Ascending aorta (tissue), 2 donors: ENCODE measurements at regions not wholly inside any gene's neighbourhood (a gene's known extent, or its start where the extent isn't known, plus 50 kb on each side); places are given as distances from the start of the nearest gene placed in this dataset.

Experiments
- DNase-seq, 2 donors: peaks; one replicate each; pipeline ENCODE4 v3.0.0-alpha.2; 2019; ENCODE audit warnings: low spot score in 2 of 2
- H3K27ac ChIP-seq, 2 donors: fragments of 200-600 bp; sonication (generic); one replicate each; pipeline ENCODE4 v1.5.1; 2016 to 2017; ENCODE audit warnings: mild to moderate bottlenecking in 1 of 2
- H3K27me3 ChIP-seq: fragments of 200-600 bp; sonication (generic); one replicate; pipeline ENCODE4 v1.5.1; 2017
- H3K36me3 ChIP-seq, 2 donors: fragments of 200-600 bp; sonication (generic); one replicate each; pipeline ENCODE4 v1.5.1; 2016
- H3K4me1 ChIP-seq, 2 donors: fragments of 200-600 bp; sonication (generic); one replicate each; pipeline ENCODE4 v1.5.1; 2016 to 2017; ENCODE audit warnings: mild to moderate bottlenecking in 1 of 2
- H3K4me3 ChIP-seq, 2 donors: fragments of 200-600 bp; sonication (generic); one replicate each; pipeline ENCODE4 v1.5.1; 2016 to 2017; ENCODE audit warnings: mild to moderate bottlenecking in 1 of 2
- H3K9me3 ChIP-seq, 2 donors: fragments of 200-600 bp; sonication (generic); one replicate each; pipeline ENCODE4 v1.5.1; 2016
- intact Hi-C: fragments of 100-400 bp; cut with DNase I; formaldehyde crosslinking; loops from one replicate; pipeline ENCODE4 v1.15.1; 2023
- TF ChIP-seq, protein P1 (sequence below), 3 experiments: fragments of 200-600 bp in 2 of 3; fragments of 450-650 bp in 1 of 3; sonication (generic) in 2 of 3; IDR thresholded peaks; one replicate each; pipeline ENCODE4 v1.5.1; 2016 to 2019; ENCODE audit warnings: antibody characterized with exemption in 3 of 3, mild to moderate bottlenecking in 1 of 3, moderate library complexity in 1 of 3

DNA sequence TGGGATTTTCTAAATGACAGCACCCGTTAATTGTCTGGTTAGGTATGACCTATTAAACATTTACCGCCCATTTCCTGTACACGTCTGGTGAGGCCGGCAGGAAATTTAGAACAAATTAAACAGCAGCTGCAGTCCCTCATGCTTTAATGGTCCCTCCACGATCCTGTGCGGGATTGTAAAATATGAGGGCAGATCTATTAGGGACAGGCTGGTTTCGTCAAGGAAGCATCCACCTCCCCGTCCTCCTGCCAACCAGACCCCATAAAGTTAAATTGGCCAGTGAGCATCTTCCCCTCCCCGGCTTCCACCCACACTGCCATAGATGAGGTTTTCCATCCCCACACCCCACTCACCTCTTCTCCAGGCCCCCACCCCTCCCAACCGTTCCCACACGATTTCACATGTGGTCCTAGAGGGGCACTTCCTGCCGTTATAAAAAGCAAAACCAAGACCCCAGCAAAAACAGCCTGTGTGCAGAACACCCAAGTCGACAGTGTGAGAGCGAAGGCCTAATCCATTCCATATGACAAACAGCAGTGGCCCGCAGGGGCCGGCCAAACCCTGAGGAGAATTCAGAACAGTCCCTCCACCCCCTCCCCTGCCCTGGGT lies 331.9 kb downstream of the FOXL1 start:
- H3K4me1 ChIP-seq: no peaks in the 10 kb centered on the region
- H3K27me3 ChIP-seq: no peaks in the 10 kb centered on the region
- DNase-seq: no peak
- H3K4me3 ChIP-seq: no peak overlapping the region
- H3K27ac ChIP-seq: no peak overlapping the region
- H3K9me3 ChIP-seq: no peaks in the 10 kb centered on the region
- intact Hi-C loops: no loop called here
- TF ChIP-seq, protein P1, sequence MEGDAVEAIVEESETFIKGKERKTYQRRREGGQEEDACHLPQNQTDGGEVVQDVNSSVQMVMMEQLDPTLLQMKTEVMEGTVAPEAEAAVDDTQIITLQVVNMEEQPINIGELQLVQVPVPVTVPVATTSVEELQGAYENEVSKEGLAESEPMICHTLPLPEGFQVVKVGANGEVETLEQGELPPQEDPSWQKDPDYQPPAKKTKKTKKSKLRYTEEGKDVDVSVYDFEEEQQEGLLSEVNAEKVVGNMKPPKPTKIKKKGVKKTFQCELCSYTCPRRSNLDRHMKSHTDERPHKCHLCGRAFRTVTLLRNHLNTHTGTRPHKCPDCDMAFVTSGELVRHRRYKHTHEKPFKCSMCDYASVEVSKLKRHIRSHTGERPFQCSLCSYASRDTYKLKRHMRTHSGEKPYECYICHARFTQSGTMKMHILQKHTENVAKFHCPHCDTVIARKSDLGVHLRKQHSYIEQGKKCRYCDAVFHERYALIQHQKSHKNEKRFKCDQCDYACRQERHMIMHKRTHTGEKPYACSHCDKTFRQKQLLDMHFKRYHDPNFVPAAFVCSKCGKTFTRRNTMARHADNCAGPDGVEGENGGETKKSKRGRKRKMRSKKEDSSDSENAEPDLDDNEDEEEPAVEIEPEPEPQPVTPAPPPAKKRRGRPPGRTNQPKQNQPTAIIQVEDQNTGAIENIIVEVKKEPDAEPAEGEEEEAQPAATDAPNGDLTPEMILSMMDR (IDR thresholded peaks at IDR 0.05): no peak
- no peaks in the 10 kb centered on the region for H3K36me3 ChIP-seq

DNA sequence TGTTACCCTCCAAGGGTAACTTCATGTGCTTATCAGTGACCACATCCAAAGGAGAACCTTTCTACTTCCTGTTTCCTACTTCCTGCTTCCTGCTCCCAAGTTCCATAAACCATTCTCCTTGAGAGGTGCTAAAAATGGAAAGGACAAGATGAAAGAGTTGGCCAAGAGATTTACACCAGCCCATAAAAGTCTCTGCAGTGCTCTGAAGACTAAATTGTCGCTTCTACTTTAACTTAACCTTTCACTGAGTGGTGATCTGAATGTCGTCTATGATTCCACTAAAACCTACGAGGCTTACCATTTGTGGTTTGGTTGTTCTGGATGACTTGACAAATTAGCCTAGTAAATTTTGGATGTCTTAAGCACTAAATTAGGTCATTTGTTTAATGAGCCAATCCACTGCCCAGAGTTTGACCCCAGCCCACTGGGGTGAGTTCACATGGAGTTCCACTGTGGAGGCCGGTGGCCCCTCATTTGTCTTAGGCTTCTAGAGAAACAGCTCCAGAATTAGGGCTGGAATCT lies 333.1 kb downstream of the FOXL1 start:
- DNase-seq: no peak
- no peaks in the 10 kb centered on the region for H3K9me3 ChIP-seq
- intact Hi-C loops: no loop called here
- no peak overlapping the region for H3K4me3 ChIP-seq
- no peaks in the 10 kb centered on the region for H3K36me3 ChIP-seq
- TF ChIP-seq, protein P1 (IDR thresholded peaks at IDR 0.05): no peak
- H3K27me3 ChIP-seq: no peaks in the 10 kb centered on the region
- no peaks in the 10 kb centered on the region for H3K4me1 ChIP-seq
- H3K27ac ChIP-seq: no peak overlapping the region

DNA sequence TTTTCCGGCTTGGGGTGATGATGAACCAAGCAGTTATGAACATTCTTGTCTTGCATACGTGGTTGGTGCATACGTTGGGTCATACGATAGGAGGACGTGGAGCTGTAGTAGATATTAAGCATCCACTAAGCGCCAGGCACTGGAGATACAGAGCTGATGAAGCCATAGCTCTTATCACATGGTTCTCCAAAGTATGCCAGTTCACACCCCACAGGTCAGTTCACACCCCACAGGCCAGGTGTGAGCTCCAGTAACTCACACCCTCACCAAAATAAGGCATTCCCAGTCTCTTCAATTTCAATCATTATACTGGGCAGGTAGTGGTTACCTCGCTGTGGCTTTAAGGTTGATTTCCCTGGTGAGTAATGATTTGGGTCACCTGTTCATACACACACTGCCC lies 335.5 kb downstream of the FOXL1 start:
- Histone ChIP-seq H3K27ac (no peak overlapping the region), H3K4me3 (no peak overlapping the region), H3K36me3 (no peaks in the 10 kb centered on the region), H3K9me3 (no peaks in the 10 kb centered on the region), H3K27me3 (no peaks in the 10 kb centered on the region), H3K4me1 (no peaks in the 10 kb centered on the region)
- intact Hi-C loops: no loop called here
- TF ChIP-seq, protein P1 (IDR thresholded peaks at IDR 0.05): no peak
- no peak for DNase-seq

DNA sequence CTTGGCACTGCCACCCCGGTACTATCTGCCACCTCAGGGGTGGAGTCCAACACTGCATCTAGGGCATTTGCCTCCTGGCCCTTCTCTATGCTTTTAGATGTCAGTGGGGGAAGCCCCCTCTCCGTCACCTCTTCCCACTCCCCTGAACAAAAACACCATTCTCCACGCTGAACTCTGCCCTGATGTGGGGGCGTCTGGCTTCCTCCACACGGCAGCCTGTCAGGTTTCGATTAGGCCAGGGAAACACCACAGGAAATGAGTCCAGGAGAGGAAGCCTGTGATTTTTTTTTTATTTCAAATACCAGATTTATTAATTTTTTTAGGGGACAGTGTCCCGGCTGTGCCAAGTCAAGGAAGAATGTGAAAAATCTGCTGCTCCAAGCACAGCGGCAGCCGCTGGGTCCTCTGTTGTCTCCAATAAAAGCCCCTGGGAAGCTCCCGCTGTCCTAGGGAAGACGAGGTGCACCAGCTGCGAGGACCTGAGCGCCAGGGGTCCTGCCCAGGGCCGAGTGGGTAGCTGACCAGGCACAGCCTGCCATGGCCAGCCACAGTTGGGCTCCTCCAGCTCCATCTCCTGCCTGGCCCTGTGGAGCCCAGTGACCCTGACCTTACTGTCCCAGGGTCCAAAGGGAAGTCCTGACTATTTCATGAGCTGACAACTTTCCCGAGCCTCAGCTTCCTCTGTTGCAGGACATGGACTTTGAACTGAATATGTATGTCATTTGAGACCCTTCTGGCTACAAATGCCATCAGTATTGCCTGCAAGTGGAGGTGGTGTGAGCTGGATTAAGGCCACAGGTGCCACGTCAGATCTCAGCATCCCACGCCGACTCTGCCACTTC lies 336.7 kb downstream of the FOXL1 start:
- no peaks in the 10 kb centered on the region for H3K4me1 ChIP-seq
- no peak overlapping the region for H3K4me3 ChIP-seq
- H3K27ac ChIP-seq: no peak overlapping the region
- H3K36me3 ChIP-seq: no peaks in the 10 kb centered on the region
- intact Hi-C loops: no loop called here
- no peaks in the 10 kb centered on the region for H3K9me3 ChIP-seq
- no peak for DNase-seq
- no peaks in the 10 kb centered on the region for H3K27me3 ChIP-seq
- TF ChIP-seq, protein P1 (IDR thresholded peaks at IDR 0.05): no peak

DNA sequence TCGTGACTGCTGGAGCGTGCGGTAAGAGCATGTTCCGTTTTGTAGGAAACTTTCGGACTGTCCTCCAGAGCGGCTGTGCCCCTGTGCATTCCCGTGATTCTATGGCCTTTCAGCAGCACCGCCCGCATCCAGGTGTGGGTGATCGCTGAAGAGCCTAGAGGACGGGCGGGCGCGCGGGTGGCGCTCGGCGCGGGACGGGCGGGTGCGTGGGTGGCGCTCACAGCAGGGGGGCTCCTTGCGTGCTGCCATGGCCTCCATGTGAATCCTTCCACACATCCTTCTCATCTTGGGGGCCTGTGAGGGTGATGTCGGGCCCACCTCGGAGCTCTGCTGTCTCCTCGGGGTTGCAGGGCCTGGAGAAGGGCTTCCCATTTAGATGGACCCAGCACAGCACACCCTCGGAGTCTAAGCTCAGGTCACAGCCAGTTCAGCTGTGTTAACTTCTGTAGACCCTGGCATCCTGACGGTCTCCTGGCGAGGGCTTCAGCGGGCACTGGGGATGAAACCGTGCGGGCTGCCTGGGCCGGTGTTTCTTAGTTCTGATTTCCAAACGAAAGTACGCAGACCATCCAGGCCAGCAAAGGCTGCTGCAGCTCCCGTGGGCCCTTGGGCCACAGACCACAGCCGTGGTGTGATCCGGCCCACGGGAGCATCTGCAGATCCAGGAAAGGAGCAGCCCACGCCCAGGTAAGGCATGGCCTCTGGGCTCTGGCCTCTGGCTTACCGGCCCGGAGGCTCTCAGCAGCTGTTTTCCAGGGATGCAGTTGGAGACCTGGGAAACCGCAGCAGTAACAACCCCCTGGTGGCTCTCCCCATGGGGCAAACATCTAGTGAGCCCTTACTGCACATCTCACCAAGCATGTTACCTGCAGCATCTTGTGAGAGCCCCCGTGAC lies 339.4 kb downstream of the FOXL1 start:
- TF ChIP-seq, protein P1 (IDR thresholded peaks at IDR 0.05): no peak
- no peaks in the 10 kb centered on the region for H3K27me3 ChIP-seq
- H3K27ac ChIP-seq: no peak overlapping the region
- no peak for DNase-seq
- intact Hi-C loops: no loop called here
- H3K4me3 ChIP-seq: no peak overlapping the region
- H3K9me3 ChIP-seq: peaks cover 3 to 7% of the 10 kb centered on the region in 2 donors
- H3K36me3 ChIP-seq: no peaks in the 10 kb centered on the region
- H3K4me1 ChIP-seq: no peaks in the 10 kb centered on the region
